ENCODE measurements at regions not wholly inside any gene's neighbourhood (a gene's known extent, or its start where the extent isn't known, plus 50 kb on each side); places are given as distances from the start of the nearest gene placed in this dataset.

- Histone ChIP-seq H3K27me3 (ENCODE audit: insufficient read depth, low read length) (no peaks in the 10 kb centered on the region), H3K27ac (ENCODE audit: low read depth, low read length) (no peak overlapping the region), H3K4me1 (ENCODE audit: insufficient read depth, low read length) (no peaks in the 10 kb centered on the region), H3K9ac (ENCODE audit: low read depth, low read length) (no peak overlapping the region), H3K9me3 (ENCODE audit: insufficient read depth, low read depth, low read length) (no peaks in the 10 kb centered on the region), H3K36me3 (ENCODE audit: insufficient read depth, low read length) (no peaks in the 10 kb centered on the region), H3K4me3 (ENCODE audit: low read length) (no peak overlapping the region)
- 95% methylated on average over 11 of the region's 11 CpGs for WGBS
Measured at GRCh38 chr21:43297989-43298388, 128.9 kb downstream of the SIK1 start.

GRCh38 chr21:43297391-43297981 lies 128.7 kb downstream of the CRYAA start:
- Histone ChIP-seq H3K9ac (ENCODE audit: low read depth, low read length) (no peak overlapping the region), H3K27me3 (ENCODE audit: insufficient read depth, low read length) (no peaks in the 10 kb centered on the region)
- 94% methylated on average over 18 of the region's 18 CpGs for WGBS

GRCh38 chr21:43295066-43295958 lies 126.5 kb downstream of the CRYAA start:
- Histone ChIP-seq H3K4me1 (ENCODE audit: insufficient read depth, low read length) (no peaks in the 10 kb centered on the region), H3K9me3 (ENCODE audit: insufficient read depth, low read depth, low read length) (no peaks in the 10 kb centered on the region), H3K9ac (ENCODE audit: low read depth, low read length) (no peak overlapping the region), H3K27ac (ENCODE audit: low read depth, low read length) (no peak overlapping the region), H3K36me3 (ENCODE audit: insufficient read depth, low read length) (no peaks in the 10 kb centered on the region), H3K4me3 (ENCODE audit: low read length) (no peak overlapping the region), H3K27me3 (ENCODE audit: insufficient read depth, low read length) (no peaks in the 10 kb centered on the region)
- WGBS = 95% methylated on average over 11 of the region's 14 CpGs

More at GRCh38 chr21:43297391-43297981, 128.7 kb downstream of the CRYAA start:
- Histone ChIP-seq H3K27ac (ENCODE audit: low read depth, low read length) (no peak overlapping the region), H3K4me3 (ENCODE audit: low read length) (no peak overlapping the region), H3K36me3 (ENCODE audit: insufficient read depth, low read length) (no peaks in the 10 kb centered on the region), H3K4me1 (ENCODE audit: insufficient read depth, low read length) (no peaks in the 10 kb centered on the region), H3K9me3 (ENCODE audit: insufficient read depth, low read depth, low read length) (no peaks in the 10 kb centered on the region)

- Histone ChIP-seq H3K27me3 (ENCODE audit: insufficient read depth, low read length) (no peaks in the 10 kb centered on the region), H3K27ac (ENCODE audit: low read depth, low read length) (no peak overlapping the region), H3K4me1 (ENCODE audit: insufficient read depth, low read length) (no peaks in the 10 kb centered on the region), H3K36me3 (ENCODE audit: insufficient read depth, low read length) (no peaks in the 10 kb centered on the region), H3K4me3 (ENCODE audit: low read length) (no peak overlapping the region), H3K9me3 (ENCODE audit: insufficient read depth, low read depth, low read length) (no peaks in the 10 kb centered on the region), H3K9ac (ENCODE audit: low read depth, low read length) (no peak overlapping the region)
- WGBS = 90% methylated on average over 13 of the region's 14 CpGs
Measured at GRCh38 chr21:43294194-43294902, 125.5 kb downstream of the CRYAA start.

- Histone ChIP-seq H3K4me3 (ENCODE audit: low read length) (no peak overlapping the region), H3K9me3 (ENCODE audit: insufficient read depth, low read depth, low read length) (no peaks in the 10 kb centered on the region), H3K27me3 (ENCODE audit: insufficient read depth, low read length) (no peaks in the 10 kb centered on the region), H3K9ac (ENCODE audit: low read depth, low read length) (no peak overlapping the region), H3K4me1 (ENCODE audit: insufficient read depth, low read length) (no peaks in the 10 kb centered on the region), H3K27ac (ENCODE audit: low read depth, low read length) (no peak overlapping the region), H3K36me3 (ENCODE audit: insufficient read depth, low read length) (no peaks in the 10 kb centered on the region)
- 67% methylated on average over 1 of the region's 2 CpGs for WGBS
Measured at GRCh38 chr21:43292866-43293142, 124.0 kb downstream of the CRYAA start.

GRCh38 chr21:43292041-43292865 lies 123.4 kb downstream of the CRYAA start:
- H3K36me3 ChIP-seq (ENCODE audit: insufficient read depth, low read length) = no peaks in the 10 kb centered on the region
- H3K9me3 ChIP-seq (ENCODE audit: insufficient read depth, low read depth, low read length) = no peaks in the 10 kb centered on the region
- H3K9ac ChIP-seq (ENCODE audit: low read depth, low read length) = no peak overlapping the region
- no peaks in the 10 kb centered on the region for H3K27me3 ChIP-seq (ENCODE audit: insufficient read depth, low read length)
- WGBS = 87% methylated on average over 23 of the region's 23 CpGs
- no peak overlapping the region for H3K4me3 ChIP-seq (ENCODE audit: low read length)
- H3K4me1 ChIP-seq (ENCODE audit: insufficient read depth, low read length) = no peaks in the 10 kb centered on the region
- no peak overlapping the region for H3K27ac ChIP-seq (ENCODE audit: low read depth, low read length)

GRCh38 chr21:43291347-43291950 lies 122.6 kb downstream of the CRYAA start:
- no peaks in the 10 kb centered on the region for H3K36me3 ChIP-seq (ENCODE audit: insufficient read depth, low read length)
- no peaks in the 10 kb centered on the region for H3K9me3 ChIP-seq (ENCODE audit: insufficient read depth, low read depth, low read length)
- 94% methylated on average over 14 of the region's 14 CpGs for WGBS
- no peak overlapping the region for H3K4me3 ChIP-seq (ENCODE audit: low read length)
- no peak overlapping the region for H3K27ac ChIP-seq (ENCODE audit: low read depth, low read length)
- H3K4me1 ChIP-seq (ENCODE audit: insufficient read depth, low read length) = no peaks in the 10 kb centered on the region
- no peaks in the 10 kb centered on the region for H3K27me3 ChIP-seq (ENCODE audit: insufficient read depth, low read length)
- H3K9ac ChIP-seq (ENCODE audit: low read depth, low read length) = no peak overlapping the region

GRCh38 chr21:43290421-43291346 lies 121.9 kb downstream of the CRYAA start:
- Histone ChIP-seq H3K9me3 (ENCODE audit: insufficient read depth, low read depth, low read length) (no peaks in the 10 kb centered on the region), H3K27ac (ENCODE audit: low read depth, low read length) (no peak overlapping the region), H3K27me3 (ENCODE audit: insufficient read depth, low read length) (no peaks in the 10 kb centered on the region), H3K36me3 (ENCODE audit: insufficient read depth, low read length) (no peaks in the 10 kb centered on the region), H3K4me3 (ENCODE audit: low read length) (no peak overlapping the region), H3K9ac (ENCODE audit: low read depth, low read length) (no peak overlapping the region), H3K4me1 (ENCODE audit: insufficient read depth, low read length) (no peaks in the 10 kb centered on the region)
- WGBS = 86% methylated on average over 36 of the region's 36 CpGs

- H3K27ac ChIP-seq (ENCODE audit: low read depth, low read length) = no peak overlapping the region
- no peak overlapping the region for H3K4me3 ChIP-seq (ENCODE audit: low read length)
- no peaks in the 10 kb centered on the region for H3K27me3 ChIP-seq (ENCODE audit: insufficient read depth, low read length)
- no peaks in the 10 kb centered on the region for H3K4me1 ChIP-seq (ENCODE audit: insufficient read depth, low read length)
- H3K9ac ChIP-seq (ENCODE audit: low read depth, low read length) = no peak overlapping the region
- no peaks in the 10 kb centered on the region for H3K9me3 ChIP-seq (ENCODE audit: insufficient read depth, low read depth, low read length)
- 94% methylated on average over 6 of the region's 6 CpGs for WGBS
- H3K36me3 ChIP-seq (ENCODE audit: insufficient read depth, low read length) = no peaks in the 10 kb centered on the region
Measured at GRCh38 chr21:43289966-43290365, 121.2 kb downstream of the CRYAA start.

- Histone ChIP-seq H3K4me1 (ENCODE audit: insufficient read depth, low read length) (no peaks in the 10 kb centered on the region), H3K36me3 (ENCODE audit: insufficient read depth, low read length) (no peaks in the 10 kb centered on the region), H3K9ac (ENCODE audit: low read depth, low read length) (no peak overlapping the region), H3K27ac (ENCODE audit: low read depth, low read length) (no peak overlapping the region), H3K9me3 (ENCODE audit: insufficient read depth, low read depth, low read length) (no peaks in the 10 kb centered on the region), H3K4me3 (ENCODE audit: low read length) (no peak overlapping the region), H3K27me3 (ENCODE audit: insufficient read depth, low read length) (no peaks in the 10 kb centered on the region)
- 84% methylated on average over 2 of the region's 2 CpGs for WGBS
Measured at GRCh38 chr21:43289442-43289841, 120.6 kb downstream of the CRYAA start.
